Aorta (tissue), 5 donors: ENCODE measurements at regions not wholly inside any gene's neighbourhood (a gene's known extent, or its start where the extent isn't known, plus 50 kb on each side); places are given as distances from the start of the nearest gene placed in this dataset.

Source experiments
- ATAC-seq: fragments of 200-7000 bp; cut with Tn5 transposase; one replicate; pipeline ENCODE4 v1.9.1; 2022; ENCODE audit warnings: moderate library complexity; ENCODE audit not compliant: low FRiP score
- DNase-seq, 2 donors: peaks; one replicate each; pipeline ENCODE4 v3.0.0-alpha.2; 2020
- H3K27ac ChIP-seq, 2 donors: one replicate each; pipeline ENCODE4 v1.5.1; 2013; ENCODE audit warnings: low read length in 2 of 2, mild to moderate bottlenecking in 2 of 2, moderate library complexity in 2 of 2, control low read depth in 1 of 2, inconsistent platforms in 1 of 2, low read depth in 1 of 2
- H3K27me3 ChIP-seq, 2 donors: one replicate each; pipeline ENCODE4 v1.6.1; 2013; ENCODE audit warnings: control low read depth in 1 of 2, low read length in 1 of 2, mild to moderate bottlenecking in 1 of 2, moderate library complexity in 1 of 2; ENCODE audit not compliant: insufficient read depth in 2 of 2, control insufficient read depth in 1 of 2
- H3K36me3 ChIP-seq, 2 donors: one replicate each; pipeline ENCODE4 v1.6.1; 2013; ENCODE audit warnings: control low read depth in 1 of 2, low read length in 1 of 2, mild to moderate bottlenecking in 1 of 2; ENCODE audit not compliant: insufficient read depth in 2 of 2, control insufficient read depth in 1 of 2
- H3K4me1 ChIP-seq, 2 donors: one replicate each; pipeline ENCODE4 v1.6.1; 2013; ENCODE audit warnings: low read length in 2 of 2, control low read depth in 1 of 2, mild to moderate bottlenecking in 1 of 2, moderate library complexity in 1 of 2; ENCODE audit not compliant: insufficient read depth in 2 of 2, control insufficient read depth in 1 of 2
- H3K4me3 ChIP-seq, 2 donors: one replicate each; pipeline ENCODE4 v1.5.1; 2013; ENCODE audit warnings: low read length in 2 of 2, control low read depth in 1 of 2, mild to moderate bottlenecking in 1 of 2
- H3K9me3 ChIP-seq: one replicate; pipeline ENCODE4 v1.6.1; 2013; ENCODE audit warnings: mild to moderate bottlenecking, low read length; ENCODE audit not compliant: control insufficient read depth
- WGBS, 2 donors: extraction: QIAGEN DNeasy Blood & Tissue Kit; methylation state at CpG; one replicate each; pipeline ENCODE4 v1.1.7; 2013; 5-methylcytosine and 5-hydroxymethylcytosine counted together
- intact Hi-C, 2 donors: fragments of 100-400 bp; cut with DNase I; formaldehyde crosslinking; loops; one replicate each; pipeline versions ENCODE4 v1.14.2 to v1.15.0; 2022
- donor health status: healthy with polysubstance abuse.
- donor health status: Bipolar disorder and iron deficiency.
- donor health status: DM: no; HTN: no; CAD: no.
- donor health status: DM: no; HTN: no; CAD: no.
- donor health status: DM: yes; HTN: yes; CAD: no.

- intact Hi-C loops: no loop called here
- H3K27ac ChIP-seq: peak overlapping the region; percentile 3 to 9
- ATAC-seq (peak; percentile 60), DNase-seq (peak; percentile 61 to 85)
- no peaks in the 10 kb centered on the region for H3K9me3 ChIP-seq
- no peaks in the 10 kb centered on the region for H3K36me3 ChIP-seq
- H3K27me3 ChIP-seq: no peaks in the 10 kb centered on the region
- 70% methylated on average over 6 of the region's 6 CpGs for WGBS, 2 donors
- no peak overlapping the region for H3K4me3 ChIP-seq
- H3K4me1 ChIP-seq: no peaks in the 10 kb centered on the region
Measured at GRCh38 chr6:3929281-3929798, 80.2 kb downstream of the FAM50B start.

- ATAC-seq: no peak
- no peak overlapping the region for H3K27ac ChIP-seq
- no peaks in the 10 kb centered on the region for H3K9me3 ChIP-seq
- no peak overlapping the region for H3K4me3 ChIP-seq
- no peaks in the 10 kb centered on the region for H3K4me1 ChIP-seq
- no peak for DNase-seq
- intact Hi-C loops: loop anchor here in 1 of 2 donors (5.0 kb wide), 1 partner anchor 50 kb away; no protein-coding TSS in a partner anchor
- no peaks in the 10 kb centered on the region for H3K27me3 ChIP-seq
- H3K36me3 ChIP-seq: no peaks in the 10 kb centered on the region
- WGBS, 2 donors: 88 to 91% methylated on average over 2 of the region's 2 CpGs
Measured at GRCh38 chr6:3937438-3937837, 88.3 kb downstream of the FAM50B start.

GRCh38 chr6:3938715-3939367, 89.7 kb downstream of the FAM50B start:
- Histone ChIP-seq H3K27ac (no peak overlapping the region), H3K27me3 (no peaks in the 10 kb centered on the region), H3K4me3 (no peak overlapping the region), H3K9me3 (no peaks in the 10 kb centered on the region), H3K4me1 (no peaks in the 10 kb centered on the region), H3K36me3 (no peaks in the 10 kb centered on the region)
- ATAC-seq (no peak), DNase-seq (no peak)
- WGBS, 2 donors: 95 to 96% methylated on average over 4 of the region's 4 CpGs
- intact Hi-C loops: loop anchor here in 1 of 2 donors (5.0 kb wide), 1 partner anchor 48 kb away; no protein-coding TSS in a partner anchor

DNA sequence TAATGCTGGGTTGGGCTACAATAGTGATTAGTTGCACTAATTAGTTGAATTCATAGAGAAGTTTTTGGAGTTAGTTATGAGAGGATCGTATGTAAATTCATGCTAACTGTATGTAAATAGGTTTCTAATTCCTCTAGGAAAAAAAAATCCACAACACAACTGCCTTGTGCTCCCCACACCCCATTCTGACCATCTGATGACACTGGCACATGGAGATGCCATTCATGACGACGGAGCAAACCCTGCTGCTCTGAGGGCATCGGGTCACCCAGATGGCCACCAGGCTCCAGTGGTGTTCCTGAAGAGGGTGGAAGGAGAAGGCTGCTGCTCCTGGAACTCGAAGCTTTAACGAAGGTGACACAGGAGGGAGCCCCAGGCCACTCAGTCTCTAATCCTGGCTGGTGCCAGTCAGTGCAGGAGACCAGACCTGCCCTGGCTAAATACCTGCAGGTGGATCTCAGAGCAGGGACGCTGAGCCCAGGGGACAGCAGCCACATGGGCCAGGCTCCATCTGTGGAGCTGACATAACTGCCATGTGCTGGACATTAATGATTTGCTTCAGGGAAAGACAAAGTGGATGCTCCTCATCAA, 90.3 kb downstream of the FAM50B start:
- ATAC-seq (no peak), DNase-seq (no peak)
- Histone ChIP-seq H3K27ac (no peak overlapping the region), H3K27me3 (no peaks in the 10 kb centered on the region), H3K4me1 (no peaks in the 10 kb centered on the region), H3K9me3 (no peaks in the 10 kb centered on the region), H3K4me3 (no peak overlapping the region), H3K36me3 (no peaks in the 10 kb centered on the region)
- intact Hi-C loops: loop anchor here in 1 of 2 donors (5.0 kb wide), 1 partner anchor 48 kb away; no protein-coding TSS in a partner anchor
- 79 to 90% methylated on average over 7 of the region's 7 CpGs for WGBS, 2 donors

DNA sequence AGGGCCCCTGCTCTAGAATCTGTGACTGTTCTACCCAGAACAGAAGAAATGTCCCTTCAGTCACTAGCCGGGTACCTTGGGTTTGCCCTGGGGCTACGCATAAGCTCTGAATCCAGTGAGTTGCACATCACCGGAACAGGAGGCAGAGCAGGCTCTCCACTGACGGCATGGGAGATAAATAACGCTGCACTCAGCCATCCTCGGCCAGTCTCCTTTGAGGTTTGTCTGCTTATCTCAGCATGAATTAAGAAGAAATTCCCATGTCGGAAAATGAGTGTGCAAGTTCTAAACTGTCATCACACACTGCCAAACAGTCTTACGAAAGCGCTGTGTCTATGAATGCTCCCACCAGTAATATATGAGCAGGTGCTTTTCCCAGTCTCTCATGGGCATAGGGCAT, 90.8 kb downstream of the FAM50B start:
- 87 to 92% methylated on average over 9 of the region's 9 CpGs for WGBS, 2 donors
- Histone ChIP-seq H3K27ac (no peak overlapping the region), H3K4me3 (no peak overlapping the region), H3K4me1 (no peaks in the 10 kb centered on the region), H3K27me3 (no peaks in the 10 kb centered on the region), H3K9me3 (no peaks in the 10 kb centered on the region), H3K36me3 (no peaks in the 10 kb centered on the region)
- intact Hi-C loops: loop anchor here in 1 of 2 donors (5.0 kb wide), 1 partner anchor 47 kb away; no protein-coding TSS in a partner anchor
- DNase-seq (peak in 1 of 2 donors; percentile 52), ATAC-seq (no peak)

GRCh38 chr6:3940703-3941102, 91.5 kb downstream of the FAM50B start:
- Histone ChIP-seq H3K27ac (no peak overlapping the region), H3K27me3 (no peaks in the 10 kb centered on the region), H3K4me3 (no peak overlapping the region), H3K36me3 (no peaks in the 10 kb centered on the region), H3K9me3 (no peaks in the 10 kb centered on the region), H3K4me1 (no peaks in the 10 kb centered on the region)
- no peak for DNase-seq
- ATAC-seq: no peak
- WGBS, 2 donors: 86 to 88% methylated on average over 5 of the region's 5 CpGs
- intact Hi-C loops: no loop called here

DNA sequence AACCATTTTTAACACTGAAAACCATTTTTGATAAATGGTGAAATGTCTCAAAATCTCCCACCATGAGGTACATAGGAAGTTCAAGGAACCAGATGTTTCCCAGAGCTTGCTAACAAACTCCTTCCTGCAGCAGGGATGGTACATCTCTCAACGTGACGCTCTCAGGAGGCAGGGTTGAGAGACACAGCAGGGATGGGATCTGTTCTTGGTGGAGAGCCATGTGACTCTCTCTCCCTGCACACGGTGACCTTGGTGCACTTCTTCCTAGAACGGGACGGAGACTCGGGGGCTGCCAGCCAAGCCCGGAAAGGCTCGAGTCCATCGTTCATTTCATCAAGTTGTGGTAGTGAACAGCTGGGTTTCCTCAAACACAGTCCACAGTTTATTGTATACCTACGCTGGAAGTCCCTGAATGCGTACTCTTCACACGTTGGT, 94.2 kb downstream of the FAM50B start:
- Histone ChIP-seq H3K36me3 (no peaks in the 10 kb centered on the region), H3K27me3 (no peaks in the 10 kb centered on the region), H3K4me1 (no peaks in the 10 kb centered on the region), H3K4me3 (no peak overlapping the region), H3K27ac (no peak overlapping the region), H3K9me3 (no peaks in the 10 kb centered on the region)
- DNase-seq (no peak), ATAC-seq (no peak)
- intact Hi-C loops: no loop called here
- 32 to 36% methylated on average over 12 of the region's 12 CpGs for WGBS, 2 donors

- H3K36me3 ChIP-seq: no peaks in the 10 kb centered on the region
- ATAC-seq: no peak
- H3K9me3 ChIP-seq: no peaks in the 10 kb centered on the region
- H3K4me1 ChIP-seq: no peaks in the 10 kb centered on the region
- WGBS, 2 donors: 95% methylated on average over 5 of the region's 5 CpGs
- H3K27ac ChIP-seq: no peak overlapping the region
- H3K4me3 ChIP-seq: no peak overlapping the region
- no peaks in the 10 kb centered on the region for H3K27me3 ChIP-seq
- intact Hi-C loops: no loop called here
- DNase-seq: no peak
Measured at GRCh38 chr6:3944246-3944645, 95.1 kb downstream of the FAM50B start.

GRCh38 chr6:3946778-3947177, 97.6 kb downstream of the FAM50B start:
- DNase-seq (no peak), ATAC-seq (no peak)
- no peaks in the 10 kb centered on the region for H3K27me3 ChIP-seq
- 41 to 53% methylated on average over 12 of the region's 12 CpGs for WGBS, 2 donors
- no peaks in the 10 kb centered on the region for H3K36me3 ChIP-seq
- no peaks in the 10 kb centered on the region for H3K4me1 ChIP-seq
- intact Hi-C loops: no loop called here
- no peaks in the 10 kb centered on the region for H3K9me3 ChIP-seq
- H3K27ac ChIP-seq: peak overlapping the region in 1 of 2 donors; percentile 48
- H3K4me3 ChIP-seq: no peak overlapping the region
